D721Med (cell line): ENCODE measurements at regions not wholly inside any gene's neighbourhood (a gene's known extent, or its start where the extent isn't known, plus 50 kb on each side); places are given as distances from the start of the nearest gene placed in this dataset.

Experiments used
- DNase-seq: peaks from one replicate; pipeline ENCODE4 v3.0.0; 2011; ENCODE audit warnings: low spot score; ENCODE audit not compliant: insufficient read length
- FAIRE-seq: peaks from 2 replicates; lab custom pipeline; 2011; peaks lifted over from hg19 to GRCh38; lab: Jason Lieb, UNC
- CTCF ChIP-seq: IDR thresholded peaks from 2 replicates; pipeline ENCODE4 v1.5.1; 2012; ENCODE audit warnings: mild to moderate bottlenecking, control low read depth; ENCODE audit not compliant: insufficient read depth; ENCODE audit errors: missing control alignments

- TF ChIP-seq CTCF = no peak
- DNase-seq (no peak), FAIRE-seq (no peak)
Observed at GRCh38 chr11:126124231-126124661, 61.6 kb upstream of the CDON start.

GRCh38 chr11:126123686-126124085, 61.0 kb upstream of the CDON start:
- TF ChIP-seq CTCF = no peak
- no peak for DNase-seq
- FAIRE-seq = no peak

GRCh38 chr11:126122863-126123262, 60.2 kb upstream of the CDON start:
- TF ChIP-seq CTCF = no peak
- FAIRE-seq (no peak), DNase-seq (no peak)

- FAIRE-seq = no peak
- no peak for TF ChIP-seq CTCF
- no peak for DNase-seq
Observed at GRCh38 chr11:126121296-126121695, 58.6 kb upstream of the CDON start.

- DNase-seq = no peak
- no peak for FAIRE-seq
- no peak for TF ChIP-seq CTCF
Observed at GRCh38 chr11:126118806-126119205, 56.1 kb upstream of the CDON start.

- peak; percentile 51 for TF ChIP-seq CTCF
- DNase-seq = no peak
- no peak for FAIRE-seq
Observed at GRCh38 chr11:126115816-126116331, 53.2 kb upstream of the CDON start.

GRCh38 chr11:126115127-126115495, 52.4 kb upstream of the CDON start:
- FAIRE-seq = no peak
- no peak for DNase-seq
- TF ChIP-seq CTCF = no peak
